ENCODE measurements at regions not wholly inside any gene's neighbourhood (a gene's known extent, or its start where the extent isn't known, plus 50 kb on each side); places are given as distances from the start of the nearest gene placed in this dataset.

DNA sequence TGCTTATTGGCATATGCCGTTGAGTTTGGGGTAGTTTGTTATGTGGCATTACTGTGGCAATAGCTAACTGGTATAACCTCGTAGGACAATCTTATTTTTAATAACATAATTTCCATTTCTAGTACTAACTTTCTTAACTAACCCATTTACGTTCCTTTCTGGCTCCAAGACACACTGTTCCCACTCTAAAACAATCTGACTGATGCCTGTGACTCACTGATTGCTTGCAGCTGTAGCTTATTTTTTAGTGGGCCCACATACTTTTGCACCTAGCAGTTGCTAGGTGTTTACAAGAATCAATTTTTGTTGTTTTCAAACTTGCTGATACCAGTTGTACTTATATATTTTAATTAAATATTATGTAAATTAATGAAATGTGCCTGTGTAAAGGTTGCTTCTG lies 52.2 kb downstream of the FAT3 start:
- DNase-seq: no peak

DNA sequence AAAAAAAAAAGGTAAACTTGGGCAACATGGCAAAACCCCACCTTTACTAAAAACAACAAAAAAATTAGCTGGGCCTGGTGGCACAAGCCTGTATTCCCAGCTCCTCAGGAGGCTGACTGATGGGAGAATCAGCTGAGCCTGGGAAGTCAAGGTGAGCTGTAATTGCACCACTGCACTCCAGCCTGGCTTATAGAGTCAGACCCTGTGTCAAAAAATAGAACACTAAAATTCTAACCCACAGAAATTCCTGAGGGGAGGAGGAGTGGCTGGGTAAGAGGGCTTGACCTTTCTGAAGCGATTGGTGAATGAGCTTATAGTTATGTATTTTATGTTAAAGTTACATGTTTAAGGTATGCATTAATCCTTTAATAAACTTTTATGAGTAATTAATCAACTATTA lies 53.3 kb downstream of the FAT3 start:
- DNase-seq: no peak

DNA sequence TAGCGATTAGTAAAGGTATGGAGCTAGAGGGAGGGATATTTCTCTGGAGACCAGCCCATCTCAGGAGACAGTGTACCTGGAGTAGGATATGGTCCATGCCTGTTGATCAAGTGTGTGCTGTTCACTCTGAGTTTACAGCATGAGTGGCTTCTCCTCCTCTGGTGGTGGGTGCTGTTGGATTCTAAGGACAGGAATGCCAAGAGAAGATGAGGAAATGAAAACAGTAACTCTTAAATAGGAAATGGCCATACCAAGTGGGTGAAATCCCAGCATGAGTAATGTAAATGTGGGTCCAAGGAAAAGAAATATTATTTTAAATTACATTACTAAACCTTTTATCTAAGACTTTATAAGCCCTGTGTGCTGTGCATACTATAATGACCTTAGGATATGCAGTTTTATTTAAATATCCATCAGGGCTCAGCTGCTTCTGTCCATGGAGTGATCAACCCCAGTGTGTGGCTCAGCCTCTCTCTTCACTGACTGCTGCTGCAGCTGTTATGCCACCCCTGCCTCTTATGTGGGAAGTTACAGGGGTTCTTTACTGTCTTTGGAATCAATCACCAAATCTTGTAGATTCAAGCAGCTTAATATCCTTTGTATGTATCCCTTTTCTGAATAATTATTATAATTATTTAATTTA lies 54.3 kb downstream of the FAT3 start:
- DNase-seq: no peak

DNA sequence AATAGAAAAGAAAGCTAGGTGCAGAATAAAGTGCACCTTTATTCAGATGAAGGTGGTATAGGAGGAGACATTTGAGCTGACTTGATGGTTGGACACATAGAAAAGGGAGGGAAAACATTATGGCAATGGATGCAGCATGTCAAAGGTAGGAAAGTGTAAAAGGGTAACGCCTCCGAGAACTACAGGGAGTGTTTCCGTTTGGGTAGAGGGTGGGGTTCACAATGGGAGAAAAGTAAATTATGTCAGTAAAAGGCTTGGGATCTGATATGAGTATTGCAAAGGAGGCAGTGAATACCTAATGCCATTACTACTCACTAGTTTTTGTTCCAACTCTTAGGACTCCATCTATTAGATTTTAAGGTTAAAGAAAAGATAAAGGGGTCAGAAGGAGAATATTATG lies 59.5 kb downstream of the FAT3 start:
- DNase-seq: no peak

DNA sequence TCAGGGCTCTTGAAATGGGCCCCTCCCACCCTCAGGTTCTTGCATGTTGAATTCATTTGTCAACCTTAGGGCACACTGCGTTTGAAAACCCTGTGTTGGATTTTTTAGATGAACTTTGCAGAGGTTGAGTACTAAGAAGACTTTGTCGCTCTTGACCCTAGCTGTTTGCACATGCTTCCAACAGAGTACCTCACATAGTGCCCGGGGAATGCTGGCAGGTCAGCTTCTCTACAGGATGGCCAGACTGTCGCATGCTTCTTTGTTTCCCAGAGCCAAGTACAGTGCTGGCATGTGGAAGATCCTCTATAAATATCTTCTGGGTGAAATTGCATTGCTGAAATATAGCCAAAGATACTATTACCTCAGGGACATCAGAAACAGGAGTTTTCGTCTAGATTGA lies 59.9 kb downstream of the FAT3 start:
- no peak for DNase-seq

DNA sequence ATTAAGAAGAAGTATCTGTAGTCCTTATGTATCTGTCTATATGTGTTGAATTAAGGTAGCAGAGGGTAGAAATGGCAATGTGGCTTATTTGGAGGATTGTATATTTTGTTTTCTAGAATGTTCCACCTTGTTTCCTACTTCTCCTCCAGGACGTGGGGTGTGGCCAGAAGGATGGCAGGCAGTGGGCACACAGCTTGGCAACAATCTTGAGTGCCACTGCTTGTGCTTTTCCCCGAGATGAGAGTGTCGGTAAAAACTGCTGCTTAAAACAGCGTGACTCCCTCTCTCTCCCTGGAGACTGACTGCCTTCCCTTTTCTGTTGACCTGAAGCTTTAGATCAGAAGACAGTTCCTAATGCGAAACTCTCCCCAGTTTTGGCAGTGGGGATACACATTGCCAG lies 61.2 kb downstream of the FAT3 start:
- no peak for DNase-seq

DNA sequence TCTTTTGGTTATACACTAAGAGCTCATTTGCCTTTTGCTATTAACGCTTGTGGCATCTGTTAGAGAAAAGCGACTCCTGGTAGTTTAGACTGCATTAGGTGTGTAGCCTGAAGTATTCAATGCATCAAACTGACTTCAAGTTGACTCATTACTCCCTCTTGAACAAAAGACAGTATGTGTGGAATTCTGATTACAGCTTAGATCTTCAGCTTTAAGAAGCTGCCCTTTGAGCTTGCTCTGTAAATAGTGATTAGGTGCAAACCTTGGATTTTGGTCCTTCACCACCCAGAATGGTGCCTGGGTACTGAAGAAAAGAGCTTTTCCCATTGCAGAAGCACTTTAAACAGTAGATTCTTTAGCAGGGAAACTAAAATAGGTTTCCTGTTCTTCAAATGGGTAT lies 62.1 kb downstream of the FAT3 start:
- DNase-seq: no peak

DNA sequence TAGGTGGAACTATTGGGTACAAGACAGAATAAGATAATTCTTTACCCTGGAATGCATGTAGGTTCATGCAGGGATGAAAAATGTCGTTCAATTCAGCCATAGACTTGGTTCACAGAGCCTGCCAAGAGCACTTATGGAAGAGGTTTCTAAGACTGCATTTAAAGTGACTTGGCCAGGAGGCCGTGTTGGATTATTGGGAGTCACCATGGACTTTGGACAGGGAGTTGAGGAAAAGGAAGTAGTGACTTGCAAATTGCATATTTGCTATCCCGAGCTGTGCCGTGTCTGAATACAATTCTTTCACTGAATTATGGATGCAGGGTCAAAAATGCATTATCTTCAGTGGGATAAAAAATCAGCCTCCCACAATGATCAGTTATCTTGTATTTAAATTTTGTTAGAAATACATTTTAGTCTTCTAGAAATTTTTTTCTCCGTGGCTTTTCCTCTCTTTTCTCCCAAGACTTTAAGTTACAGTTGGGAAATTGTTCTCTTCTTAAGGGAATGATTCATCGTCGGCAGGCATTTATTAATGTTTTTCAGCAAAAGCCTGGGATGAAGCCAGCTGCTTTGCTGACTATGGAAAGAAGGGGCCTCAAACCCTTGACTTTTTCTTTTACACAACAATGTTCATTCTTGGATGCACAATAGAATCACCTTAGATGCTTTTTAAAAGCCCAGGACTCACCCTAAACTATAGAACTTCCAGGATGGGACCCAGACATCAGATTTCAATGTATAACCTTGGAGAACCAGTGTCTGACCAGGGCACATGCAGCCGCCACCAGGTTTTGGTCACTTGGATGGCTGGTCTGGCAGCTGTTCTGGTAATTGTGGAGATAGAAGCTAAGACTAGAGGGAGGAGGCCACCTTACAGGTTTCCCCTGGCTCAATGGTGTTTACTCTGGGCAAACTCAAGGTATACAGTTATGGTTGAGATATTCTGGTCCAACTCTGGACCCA lies 70.8 kb downstream of the FAT3 start:
- no peak for DNase-seq

DNA sequence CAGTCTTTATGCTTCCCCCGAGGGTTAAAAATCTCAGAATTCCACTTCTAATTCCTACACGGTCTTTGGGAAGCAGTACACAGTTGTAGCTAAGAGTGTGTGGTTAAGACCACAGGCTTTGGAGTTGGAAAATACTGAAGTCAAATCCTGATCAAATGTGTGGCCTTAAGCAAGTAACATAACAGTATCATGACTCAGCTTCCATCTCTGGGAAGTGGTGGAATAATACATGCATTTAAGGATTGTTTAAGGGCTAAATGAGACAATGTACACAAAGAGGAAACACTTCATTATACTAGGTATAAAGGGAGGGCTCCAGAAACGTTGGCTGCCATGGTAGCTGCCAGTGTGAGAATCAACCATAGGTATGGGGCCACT lies 71.5 kb downstream of the FAT3 start:
- no peak for DNase-seq

DNA sequence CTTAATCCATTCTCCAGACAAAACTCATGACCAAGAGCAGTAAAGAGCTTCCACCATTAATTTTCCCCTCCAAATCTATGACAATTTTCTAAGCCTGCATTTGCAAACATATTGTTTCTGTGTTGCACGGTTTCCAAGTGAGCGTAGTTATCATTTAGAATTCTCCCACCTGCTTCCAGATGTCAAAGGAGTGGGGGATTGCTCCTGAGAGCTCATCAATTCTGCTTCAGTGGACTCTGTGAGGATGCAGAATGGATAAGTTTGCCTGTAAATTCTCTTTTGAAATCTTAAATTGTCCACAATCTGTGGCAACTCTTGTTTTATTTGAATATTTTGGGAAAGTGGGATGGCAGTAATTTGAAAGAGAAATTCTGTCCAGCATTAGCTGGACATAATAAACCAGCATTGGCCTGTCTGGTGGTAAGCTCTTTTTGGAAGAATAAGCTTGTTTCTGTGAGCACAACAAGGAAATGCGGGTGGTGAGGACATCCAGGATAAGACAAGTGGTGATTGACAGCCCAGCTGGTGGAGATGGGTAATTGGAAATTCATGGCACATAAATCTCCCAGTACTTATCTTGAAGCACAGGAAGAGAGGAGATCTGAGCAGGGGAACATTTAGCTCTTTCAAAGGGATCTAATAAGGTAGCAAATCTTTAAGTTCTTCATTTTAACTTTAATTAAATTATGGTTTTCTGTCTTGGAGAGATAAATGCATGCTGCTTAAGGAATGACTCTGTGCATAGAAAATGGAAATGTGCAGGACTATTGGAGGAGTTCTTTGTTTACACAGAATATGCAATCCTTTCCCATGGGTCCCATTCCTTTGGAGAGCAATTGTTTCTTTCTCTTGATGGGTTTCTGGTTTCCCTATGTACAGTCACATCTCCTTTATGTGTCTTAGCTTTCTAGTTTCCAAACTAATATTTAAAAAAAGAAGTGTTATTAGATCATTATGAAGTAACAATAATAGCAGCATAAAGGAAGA lies 73.2 kb downstream of the FAT3 start:
- no peak for DNase-seq

DNA sequence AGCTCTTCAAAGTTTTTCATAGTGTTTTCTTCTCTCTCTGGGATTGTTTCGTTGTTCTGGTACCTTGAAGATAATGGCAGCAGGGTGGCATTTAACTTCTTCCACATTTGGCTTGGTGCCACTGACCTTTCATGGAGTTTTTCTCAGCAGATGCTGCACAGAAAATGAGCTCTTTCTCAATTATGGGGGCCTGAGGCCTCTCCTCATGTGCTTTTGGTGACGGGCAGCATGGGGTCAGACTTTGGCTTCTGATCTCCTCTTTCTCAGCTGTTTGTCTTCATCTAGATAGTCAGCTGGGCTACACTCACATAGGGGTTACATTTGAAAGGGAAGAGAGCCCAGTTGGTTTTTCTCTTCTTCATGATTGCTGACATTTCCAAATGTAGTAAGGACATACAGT lies 76.3 kb downstream of the FAT3 start:
- DNase-seq: no peak

DNA sequence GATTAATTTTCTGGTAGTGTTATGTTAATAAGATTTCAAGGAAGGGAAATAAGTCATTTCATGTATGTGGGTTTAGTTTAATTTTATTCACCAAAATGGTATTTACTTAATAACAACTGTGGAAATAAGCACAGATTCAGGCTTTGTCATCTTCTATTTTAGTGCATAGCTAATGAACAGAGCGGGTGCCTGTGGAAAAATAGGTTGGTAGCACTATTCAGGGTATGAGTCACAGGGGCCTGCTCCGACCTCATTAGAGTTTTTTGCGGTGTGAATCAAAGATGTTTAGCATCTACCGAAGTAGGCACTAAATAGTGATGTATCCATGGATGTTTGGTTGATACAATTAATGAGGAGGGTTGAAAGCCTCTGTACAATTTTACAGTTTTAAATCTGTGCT lies 78.2 kb downstream of the FAT3 start:
- DNase-seq: no peak

DNA sequence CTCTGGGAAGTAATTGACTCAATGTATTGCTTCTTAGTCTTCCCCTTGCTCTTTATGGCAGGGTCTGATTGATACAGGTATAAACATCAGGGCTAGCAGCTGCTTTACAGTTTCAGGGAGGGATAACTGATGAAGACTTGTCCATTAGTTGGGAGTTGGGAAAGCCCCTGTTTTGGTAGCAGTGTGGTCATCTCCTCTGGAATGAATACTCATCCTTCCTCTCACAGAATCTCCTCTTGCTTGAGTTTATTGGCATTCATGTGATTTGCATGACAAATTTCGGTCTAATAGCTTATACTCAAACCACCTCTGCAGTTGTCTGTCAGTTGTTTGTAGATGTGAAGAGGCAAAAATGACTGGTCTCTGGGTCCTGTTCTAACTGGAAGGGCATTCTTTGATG lies 79.7 kb downstream of the FAT3 start:
- no peak for DNase-seq

DNA sequence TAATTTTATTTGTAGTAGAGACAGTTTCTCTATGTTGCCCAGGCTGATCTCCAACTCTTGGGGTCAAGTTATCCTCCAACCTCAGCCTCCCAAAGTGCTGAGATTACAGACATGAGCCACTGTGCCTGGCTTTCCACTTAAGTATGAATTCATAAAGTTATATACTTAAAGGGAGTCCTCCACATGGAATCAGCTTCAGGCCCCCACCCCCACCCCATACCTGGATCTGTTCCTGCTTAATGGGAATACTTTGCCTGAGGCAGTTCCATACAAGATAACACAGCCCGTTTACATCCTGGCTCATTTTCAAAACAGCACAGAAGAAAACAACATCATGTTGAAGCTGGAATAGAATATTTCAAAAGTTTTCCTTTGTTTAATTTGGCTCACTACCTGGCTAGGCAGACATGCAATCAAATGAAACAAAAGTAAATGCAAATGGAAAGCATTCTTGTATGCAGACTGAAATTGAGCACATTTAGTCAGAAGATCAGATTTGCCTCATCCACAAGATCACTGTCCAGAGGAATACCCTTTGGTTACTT lies 82.4 kb downstream of the FAT3 start:
- DNase-seq: no peak

DNA sequence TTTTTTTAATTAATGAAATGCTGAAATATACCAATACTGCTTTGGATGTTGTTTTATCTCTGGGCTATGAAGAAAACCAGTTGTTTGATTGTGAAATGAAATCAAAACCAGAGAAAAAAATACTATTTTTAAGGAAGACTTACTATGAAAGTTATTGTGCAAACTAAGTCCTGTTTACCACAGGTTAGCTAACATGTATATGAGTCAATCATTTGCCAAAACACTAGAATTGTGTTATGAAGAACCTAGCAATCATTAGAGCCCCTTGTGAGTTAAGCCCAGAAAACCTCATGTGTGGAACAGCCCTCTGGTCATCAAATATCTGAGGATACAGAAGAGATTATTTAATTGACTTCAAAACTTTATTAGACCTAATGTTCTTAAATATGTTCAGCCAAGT lies 83.7 kb downstream of the FAT3 start:
- DNase-seq: no peak

DNA sequence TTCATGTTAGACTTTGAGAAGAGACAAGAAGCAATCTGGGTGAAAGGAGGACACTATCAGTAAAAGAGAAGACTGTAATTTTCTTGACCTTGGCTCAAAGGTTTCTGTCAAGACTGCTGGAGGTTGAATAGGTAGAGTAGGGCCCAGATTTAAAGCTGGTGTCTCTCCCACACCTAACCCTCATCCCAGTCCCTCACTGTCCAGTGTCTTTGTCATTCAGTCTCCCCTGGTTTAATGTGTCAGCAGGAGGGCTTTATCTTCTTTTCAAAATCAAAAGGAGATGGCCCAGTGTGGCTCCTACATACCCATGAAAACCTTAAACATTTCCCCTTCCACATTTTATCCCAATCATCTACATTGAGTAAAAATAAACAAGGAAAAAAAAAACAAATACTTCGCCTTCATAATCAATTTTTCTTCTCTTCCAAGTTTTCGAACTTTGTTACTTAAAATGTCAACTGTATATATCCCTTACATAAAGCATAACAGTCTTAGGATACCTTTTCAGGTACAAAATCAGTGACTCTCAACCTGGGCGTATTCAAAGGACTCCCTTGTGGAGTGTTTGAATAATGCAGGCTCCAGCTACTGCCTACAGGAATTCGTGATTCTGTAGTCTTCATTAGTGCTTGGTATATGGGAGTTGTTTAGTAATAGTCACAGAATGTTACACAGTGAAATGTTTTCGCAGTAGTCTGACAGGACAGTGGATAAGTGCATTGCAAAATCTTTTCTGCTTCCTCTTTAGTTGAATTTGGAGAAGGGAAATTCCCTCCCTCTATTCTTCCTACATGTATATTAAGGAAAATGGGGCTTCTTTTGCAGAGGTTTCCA lies 87.2 kb downstream of the FAT3 start:
- DNase-seq: no peak

DNA sequence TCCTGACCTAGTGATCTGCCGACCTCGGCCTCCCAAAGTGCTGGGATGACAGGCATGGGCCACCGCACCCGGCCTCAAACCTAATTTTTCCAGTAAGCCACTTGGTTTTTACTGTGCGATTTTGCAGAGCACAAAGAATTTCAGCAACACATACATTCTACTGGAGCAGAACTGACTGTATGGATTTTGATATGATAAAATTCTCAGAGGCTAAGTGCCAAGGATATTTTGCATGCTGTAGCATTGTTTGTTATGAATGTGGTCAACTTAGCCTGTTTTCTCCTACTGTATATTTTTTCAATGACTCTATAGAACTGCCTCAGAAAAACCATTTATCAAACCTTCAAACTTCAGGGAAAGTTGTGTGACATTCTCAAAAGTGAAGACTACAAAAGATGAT lies 89.2 kb downstream of the FAT3 start:
- DNase-seq: no peak

DNA sequence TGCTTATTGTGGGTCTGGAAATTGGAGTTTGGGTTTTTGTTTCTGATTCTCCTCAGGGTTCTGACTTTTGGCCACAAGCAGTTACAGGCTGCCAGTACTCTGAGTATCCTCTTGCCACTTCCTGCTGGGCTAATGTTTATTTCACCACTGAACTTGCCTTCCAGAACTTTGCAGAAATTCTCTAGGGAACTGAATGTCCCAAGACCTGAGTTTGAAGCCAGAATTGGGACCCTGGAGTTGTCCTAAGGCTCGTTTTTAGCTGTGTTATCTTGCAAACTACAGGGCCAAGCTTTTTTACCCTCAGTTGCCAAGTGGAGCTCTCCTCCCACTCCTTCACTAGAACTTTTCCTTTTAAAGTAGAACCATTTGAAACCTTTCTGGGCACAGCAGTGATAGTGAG lies 89.9 kb downstream of the FAT3 start:
- DNase-seq: no peak

DNA sequence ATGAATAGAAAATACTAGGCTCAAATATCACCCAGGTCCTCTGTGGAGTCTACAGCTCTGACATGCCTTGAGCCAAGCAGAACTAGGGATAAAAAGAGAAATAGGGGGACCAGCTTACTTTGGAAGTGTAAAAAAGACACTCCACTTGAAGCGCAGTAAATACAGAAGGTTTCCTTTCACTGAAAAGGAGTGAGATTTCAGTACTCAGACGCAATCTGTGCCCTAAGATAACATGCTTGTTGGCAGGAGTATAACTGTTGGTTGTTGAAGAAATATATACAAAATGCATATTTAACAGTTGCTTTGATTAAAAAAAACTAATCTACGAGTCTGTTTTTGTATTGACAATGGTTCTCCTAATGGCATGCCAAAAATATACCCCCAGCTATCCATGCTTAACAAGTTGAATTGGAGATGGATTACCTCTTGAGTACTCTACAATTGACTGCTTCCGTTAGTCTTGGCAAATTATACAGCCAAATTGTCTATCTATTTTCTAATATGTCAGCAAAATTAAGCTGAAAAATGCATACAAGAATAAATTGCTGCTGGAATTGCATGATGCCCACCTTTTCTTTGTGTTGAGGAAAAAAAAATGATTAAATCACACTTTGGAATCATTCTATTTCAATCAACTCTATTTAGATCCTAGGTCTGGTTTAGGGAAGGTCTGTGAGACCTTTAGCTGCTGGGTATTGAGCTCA lies 91.6 kb downstream of the FAT3 start:
- DNase-seq: no peak

DNA sequence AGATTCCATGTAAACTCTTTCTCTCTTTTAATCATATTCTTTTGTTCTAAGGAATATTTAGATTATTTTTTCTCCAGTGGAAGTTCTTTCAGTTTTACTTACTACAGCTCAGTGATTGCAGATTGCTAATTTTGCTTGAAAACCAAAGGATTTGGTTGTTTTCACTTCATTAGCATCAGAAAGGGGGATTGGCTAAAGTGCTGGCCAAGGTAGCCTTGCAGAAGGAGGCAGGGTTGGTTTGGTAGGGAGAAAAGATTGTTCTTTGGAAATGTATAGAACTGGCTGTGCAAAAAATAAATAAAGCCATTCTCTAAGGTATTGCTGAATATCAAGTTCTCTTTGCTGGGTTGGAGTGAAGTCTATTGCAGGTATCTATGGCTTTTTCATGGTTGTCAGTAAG lies 92.6 kb downstream of the FAT3 start:
- DNase-seq: no peak

DNA sequence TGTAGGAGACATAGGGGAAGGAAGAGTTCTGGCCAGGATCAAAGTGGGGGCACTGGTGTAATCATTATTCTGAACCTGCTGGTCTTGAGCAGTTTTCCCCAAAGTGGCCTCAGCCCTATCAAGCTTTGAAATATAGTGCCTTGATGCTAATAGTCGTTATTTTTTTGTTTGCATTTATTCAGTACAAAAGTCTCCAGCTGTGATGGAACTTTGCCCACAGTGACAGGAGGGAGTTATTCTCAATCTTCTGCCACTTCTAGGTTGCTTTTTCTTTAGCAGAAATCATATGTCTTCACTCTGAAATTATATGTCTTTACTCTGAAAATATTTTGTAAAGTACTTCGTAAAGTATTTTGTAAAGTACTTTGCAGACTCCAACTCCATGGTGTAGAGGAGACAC lies 93.1 kb downstream of the FAT3 start:
- no peak for DNase-seq

DNA sequence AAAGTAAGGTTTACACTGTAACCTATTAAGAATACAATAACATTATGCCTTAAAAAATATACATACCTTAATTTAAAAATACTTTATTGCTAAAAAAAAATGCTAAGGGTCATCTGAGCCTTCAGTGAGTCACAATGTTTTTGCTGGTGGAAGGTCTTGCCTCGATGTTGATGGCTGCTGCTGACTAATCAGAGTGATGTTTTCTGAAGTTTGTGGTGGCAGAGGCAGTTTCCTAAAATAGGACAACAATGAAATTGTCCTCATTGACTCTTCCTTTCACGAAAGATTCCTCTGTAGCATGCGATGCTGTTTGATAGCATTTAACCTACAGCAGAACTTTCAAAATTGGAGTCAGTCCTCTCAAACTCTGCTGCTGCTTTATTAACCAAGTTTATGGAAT lies 97.6 kb downstream of the FAT3 start:
- no peak for DNase-seq
